Ovary (tissue), 7 donors: ENCODE measurements at regions not wholly inside any gene's neighbourhood (a gene's known extent, or its start where the extent isn't known, plus 50 kb on each side); places are given as distances from the start of the nearest gene placed in this dataset.

Source experiments
- DNase-seq, 5 donors: peaks; one replicate each; pipeline ENCODE4 v3.0.0-alpha.2; 2019 to 2020
- H3K27ac ChIP-seq, 2 donors: fragments of 200-600 bp; one replicate each; pipeline versions ENCODE4 v1.5.1 to v1.8.0; 2019 to 2022
- H3K27me3 ChIP-seq: fragments of 200-600 bp; one replicate; pipeline ENCODE4 v1.8.0; 2022
- H3K36me3 ChIP-seq: fragments of 200-600 bp; sonication (generic); one replicate; pipeline ENCODE4 v1.5.1; 2019
- H3K4me1 ChIP-seq: one replicate; pipeline ENCODE4 v1.8.1; 2013; ENCODE audit warnings: mild to moderate bottlenecking, moderate library complexity; ENCODE audit not compliant: insufficient read depth
- H3K4me3 ChIP-seq: fragments of 200-600 bp; sonication (generic); one replicate; pipeline ENCODE4 v1.5.1; 2017
- H3K9me3 ChIP-seq, 2 donors: fragments of 200-600 bp in 1 of 2; sonication (generic) in 1 of 2; one replicate each; pipeline versions ENCODE4 v1.5.1 to v1.8.1; 2013 to 2019; ENCODE audit warnings: mild to moderate bottlenecking in 1 of 2, moderate library complexity in 1 of 2
- CTCF ChIP-seq, 3 donors: fragments of 450-650 bp in 2 of 3; fragments of 200-600 bp in 1 of 3; IDR thresholded peaks; one replicate each; pipeline versions ENCODE4 v1.5.1 to v1.8.0; 2016 to 2022; ENCODE audit warnings: antibody characterized with exemption in 3 of 3, mild to moderate bottlenecking in 1 of 3
- EP300 ChIP-seq: sonication (generic); formaldehyde crosslinking; IDR thresholded peaks from one replicate; pipeline ENCODE4 v1.6.1; 2017; ENCODE audit warnings: antibody characterized with exemption
- POLR2A ChIP-seq: fragments of 450-650 bp; IDR thresholded peaks from one replicate; pipeline ENCODE4 v1.6.1; 2017; ENCODE audit warnings: antibody characterized with exemption, mild to moderate bottlenecking, moderate library complexity
- WGBS, 3 donors: extraction: QIAGEN DNeasy Blood & Tissue Kit in 1 of 3; methylation state at CpG; one replicate each; pipeline versions ENCODE4 v1.1.5 to v1.1.7; 2013 to 2017; 5-methylcytosine and 5-hydroxymethylcytosine counted together
- intact Hi-C, 4 donors: fragments of 100-400 bp; cut with DNase I; formaldehyde crosslinking; loops; one replicate each; pipeline versions ENCODE4 v1.11.0 to v1.15.1; 2022 to 2023
- donor health status: DM: no; HTN: no; CAD: no; lungs with moderate emphysema.
- donor health status: DM: no; HTN: no; CAD: no.
- donor health status: Bipolar disorder and iron deficiency.
- donor health status: DM: no; HTN: no; CAD: no.
- donor health status: DM: yes; HTN: yes; CAD: no.

DNA sequence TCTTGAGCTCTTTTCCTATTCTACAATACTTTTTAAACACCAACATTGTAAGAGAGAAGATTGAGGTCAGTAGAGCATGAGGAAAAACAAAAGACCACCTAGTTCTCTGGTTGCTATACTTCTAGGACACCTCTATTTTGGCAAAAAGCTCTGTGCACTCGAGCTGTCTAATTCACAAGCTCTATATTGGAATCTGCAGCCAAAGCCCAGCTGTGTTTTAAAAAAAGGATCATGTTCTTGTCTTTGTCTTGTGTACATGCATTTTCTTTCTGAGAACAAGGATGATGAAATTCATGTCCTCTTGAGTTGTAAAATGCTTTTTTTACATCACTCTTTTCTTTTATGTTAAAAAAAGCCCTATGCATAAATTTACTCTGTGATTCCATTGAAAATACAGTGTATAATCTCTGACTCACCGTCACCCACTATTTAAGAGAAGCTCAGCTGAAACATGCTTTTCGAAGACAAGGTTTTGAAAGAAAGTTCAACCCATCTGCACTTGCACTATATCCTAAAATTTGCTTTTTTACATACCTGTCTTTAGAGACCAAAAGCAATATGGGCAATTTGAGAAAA, 215.5 kb upstream of the VSTM2A start:
- Histone ChIP-seq H3K4me1 (no peaks in the 10 kb centered on the region), H3K36me3 (no peaks in the 10 kb centered on the region), H3K27ac (no peak overlapping the region), H3K4me3 (no peak overlapping the region), H3K27me3 (no peaks in the 10 kb centered on the region), H3K9me3 (no peaks in the 10 kb centered on the region)
- no peak for DNase-seq
- intact Hi-C loops = no loop called here
- WGBS, 3 donors = 61 to 62% (median 62%) methylated on average over 3 of the region's 3 CpGs
- TF ChIP-seq POLR2A (no peak), CTCF (IDR thresholded peaks at IDR 0.05) (no peak), EP300 (no peak)

DNA sequence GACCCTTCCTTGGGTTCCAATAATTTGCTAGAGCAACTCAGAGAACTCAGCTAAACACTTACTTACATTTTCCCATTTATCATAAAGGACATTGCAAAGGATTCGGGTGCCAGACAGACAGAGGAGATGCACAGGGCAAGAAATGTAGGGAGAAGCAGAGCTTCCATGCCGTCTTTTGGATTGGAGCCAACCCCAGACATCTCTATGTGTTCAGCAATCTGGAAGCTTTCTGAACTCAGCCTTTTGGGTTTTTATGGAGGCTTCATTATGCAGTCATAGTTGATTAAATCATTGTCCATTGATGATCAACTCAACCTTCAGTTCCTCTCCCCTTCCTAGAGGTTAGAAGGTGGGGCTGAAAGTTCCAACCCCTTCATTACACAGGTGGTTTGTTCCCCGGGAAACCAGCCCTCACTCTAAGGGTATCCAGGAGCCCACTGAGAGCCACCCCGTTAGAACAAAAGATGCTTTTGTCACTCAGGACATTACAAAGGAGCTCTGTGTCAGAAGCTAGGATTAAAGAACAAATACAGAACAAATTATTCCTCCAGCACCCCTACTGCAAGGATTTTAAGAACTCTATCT, 211.9 kb upstream of the VSTM2A start:
- DNase-seq = no peak
- Histone ChIP-seq H3K36me3 (no peaks in the 10 kb centered on the region), H3K4me3 (no peak overlapping the region), H3K27ac (no peak overlapping the region), H3K9me3 (no peaks in the 10 kb centered on the region), H3K27me3 (no peaks in the 10 kb centered on the region), H3K4me1 (no peaks in the 10 kb centered on the region)
- TF ChIP-seq POLR2A (no peak), EP300 (no peak)
- WGBS, 3 donors = 48 to 63% (median 57%) methylated on average over 4 of the region's 4 CpGs
- intact Hi-C loops = no loop called here

DNA sequence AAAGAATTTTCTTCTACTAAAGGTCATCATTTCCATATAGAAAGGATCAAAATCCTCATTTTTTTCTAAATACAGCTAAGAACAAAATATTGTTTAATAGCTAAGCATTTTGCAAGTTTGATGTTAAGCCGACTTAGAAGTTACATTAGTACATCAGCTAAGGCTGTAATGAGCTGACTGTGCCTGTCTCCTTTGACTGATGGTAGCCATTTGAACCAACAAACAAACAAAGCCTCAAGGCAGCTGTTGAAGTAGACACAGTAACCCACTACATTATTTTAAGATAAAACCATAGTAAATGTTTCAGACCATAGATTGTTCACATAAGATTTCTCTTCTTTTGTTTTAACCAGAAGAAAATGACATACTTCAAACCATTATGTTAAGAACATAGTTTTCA, 210.9 kb upstream of the VSTM2A start:
- Histone ChIP-seq H3K4me1 (no peaks in the 10 kb centered on the region), H3K27ac (no peak overlapping the region), H3K27me3 (no peaks in the 10 kb centered on the region), H3K4me3 (no peak overlapping the region), H3K9me3 (no peaks in the 10 kb centered on the region), H3K36me3 (no peaks in the 10 kb centered on the region)
- TF ChIP-seq CTCF (IDR thresholded peaks at IDR 0.05) = no peak
- TF ChIP-seq POLR2A = no peak
- no peak for TF ChIP-seq EP300
- intact Hi-C loops = no loop called here
- 67 to 77% (median 72%) methylated on average over 1 of the region's 1 CpG for WGBS, 3 donors
- no peak for DNase-seq

DNA sequence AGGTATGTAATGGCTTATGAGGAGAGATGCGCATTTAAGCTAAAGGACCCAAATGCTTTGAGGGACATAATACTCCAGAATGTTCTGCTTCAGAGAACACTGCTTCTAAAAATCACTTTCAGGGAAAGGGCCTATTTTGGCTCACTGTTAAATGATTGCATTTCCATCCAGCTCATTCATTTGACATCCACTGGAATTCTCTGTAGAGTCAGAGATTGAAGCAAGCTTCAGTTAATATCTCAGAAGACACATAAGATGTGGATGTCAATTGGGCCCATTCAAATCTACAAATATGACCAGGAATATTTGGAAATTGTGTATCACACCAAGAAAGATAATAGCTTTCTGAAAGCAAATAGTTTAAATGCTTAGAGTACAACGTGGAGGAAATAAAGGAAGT, 209.9 kb upstream of the VSTM2A start:
- DNase-seq = no peak
- Histone ChIP-seq H3K27ac (no peak overlapping the region), H3K36me3 (no peaks in the 10 kb centered on the region), H3K4me3 (no peak overlapping the region), H3K4me1 (no peaks in the 10 kb centered on the region), H3K27me3 (no peaks in the 10 kb centered on the region), H3K9me3 (no peaks in the 10 kb centered on the region)
- 55 to 60% (median 59%) methylated on average over 2 of the region's 2 CpGs for WGBS, 3 donors
- no peak for TF ChIP-seq EP300
- TF ChIP-seq CTCF (IDR thresholded peaks at IDR 0.05) = no peak
- intact Hi-C loops = no loop called here

- Histone ChIP-seq H3K27me3 (no peaks in the 10 kb centered on the region), H3K36me3 (no peaks in the 10 kb centered on the region), H3K9me3 (no peaks in the 10 kb centered on the region), H3K4me3 (no peak overlapping the region), H3K4me1 (peaks cover under 1% of the 10 kb centered on the region), H3K27ac (no peak overlapping the region)
- no peak for DNase-seq
- WGBS, 3 donors = 50 to 69% (median 68%) methylated on average over 1 of the region's 1 CpG
- TF ChIP-seq POLR2A (no peak), EP300 (no peak), CTCF (IDR thresholded peaks at IDR 0.05) (no peak)
- intact Hi-C loops = no loop called here
Measured at GRCh38 chr7:54333952-54334351, 208.2 kb upstream of the VSTM2A start.
